Hepatic stellate cell (primary cell): ENCODE measurements at regions not wholly inside any gene's neighbourhood (a gene's known extent, or its start where the extent isn't known, plus 50 kb on each side); places are given as distances from the start of the nearest gene placed in this dataset.

Experiments
- DNase-seq: peaks from one replicate; pipeline ENCODE4 v3.0.0; 2011; ENCODE audit warnings: low spot score

DNA sequence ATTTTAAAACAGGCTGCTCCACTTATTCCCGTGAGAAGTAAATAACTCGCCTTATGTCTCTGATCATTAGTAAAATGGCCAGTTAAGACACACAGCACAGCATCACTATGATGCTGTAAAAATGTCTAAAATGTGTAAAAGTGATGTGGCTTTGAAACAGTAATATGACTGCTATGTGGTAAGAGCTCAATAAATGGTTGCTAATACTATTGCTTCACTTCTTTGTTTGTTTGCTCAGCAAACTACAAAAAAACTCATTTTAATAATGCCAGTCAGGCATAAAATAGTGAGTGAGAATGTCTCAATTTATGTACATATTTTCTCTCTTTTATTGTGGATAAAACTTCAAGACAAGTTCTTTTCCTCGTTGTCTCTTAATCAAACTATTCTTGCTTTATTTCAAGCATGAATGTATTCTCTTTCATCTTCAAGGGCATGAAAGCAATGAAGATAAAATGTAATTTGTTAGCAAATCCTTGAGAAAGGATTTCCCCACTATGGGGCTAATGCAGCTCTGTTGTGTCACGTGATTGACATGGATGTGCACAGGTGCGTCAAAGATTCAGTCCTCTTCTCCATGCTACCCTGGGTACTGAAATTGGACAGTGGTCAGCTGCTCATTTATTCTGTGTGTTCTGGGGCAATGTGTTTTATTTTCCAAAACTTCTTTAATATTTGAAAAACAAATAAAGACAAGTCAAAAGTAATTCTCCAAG is 387.2 kb downstream of the TRIB2 start:
- no peak for DNase-seq

- no peak for DNase-seq
Measured at GRCh38 chr2:13104723-13105122, 388.0 kb downstream of the TRIB2 start.

DNA sequence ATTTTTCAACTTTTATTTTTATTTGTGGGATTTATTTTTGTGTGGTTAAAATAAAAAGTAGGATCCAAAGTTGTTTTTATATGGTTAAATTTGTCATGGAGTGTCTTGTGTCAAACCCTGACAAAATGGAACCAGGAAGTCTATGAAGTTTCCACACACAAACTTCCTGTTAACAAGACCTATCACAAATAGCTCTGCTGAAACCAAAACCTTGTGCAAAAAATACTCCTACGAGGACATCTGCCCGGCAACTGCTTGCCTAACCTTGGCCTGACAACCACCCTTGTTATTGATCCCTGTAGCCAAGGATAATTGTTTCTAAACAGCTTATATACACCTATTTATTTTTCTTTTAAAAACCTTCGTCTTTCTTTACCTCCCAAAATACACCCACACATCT is 389.6 kb downstream of the TRIB2 start:
- DNase-seq, result no peak

- no peak for DNase-seq
Measured at GRCh38 chr2:13109516-13109915, 392.8 kb downstream of the TRIB2 start.

DNA sequence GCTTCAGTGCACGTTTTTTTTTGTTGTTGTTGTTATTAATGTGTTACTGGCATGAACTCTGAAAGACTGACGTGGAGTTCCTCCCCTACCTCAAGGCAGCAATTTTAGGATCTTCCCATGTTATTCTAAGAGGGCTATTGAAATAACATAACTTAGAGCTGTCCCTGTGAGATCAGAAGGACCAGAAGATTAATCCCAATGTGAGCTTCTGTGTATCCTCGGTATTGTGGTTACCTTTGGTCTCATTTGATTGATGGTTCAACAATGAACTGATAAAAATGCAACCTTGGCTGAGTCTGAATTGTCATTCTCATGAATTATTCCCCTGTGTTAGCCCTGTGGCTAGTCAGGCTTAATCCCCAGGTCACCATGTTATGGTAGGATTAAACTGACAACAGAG is 394.1 kb downstream of the TRIB2 start:
- no peak for DNase-seq

DNA sequence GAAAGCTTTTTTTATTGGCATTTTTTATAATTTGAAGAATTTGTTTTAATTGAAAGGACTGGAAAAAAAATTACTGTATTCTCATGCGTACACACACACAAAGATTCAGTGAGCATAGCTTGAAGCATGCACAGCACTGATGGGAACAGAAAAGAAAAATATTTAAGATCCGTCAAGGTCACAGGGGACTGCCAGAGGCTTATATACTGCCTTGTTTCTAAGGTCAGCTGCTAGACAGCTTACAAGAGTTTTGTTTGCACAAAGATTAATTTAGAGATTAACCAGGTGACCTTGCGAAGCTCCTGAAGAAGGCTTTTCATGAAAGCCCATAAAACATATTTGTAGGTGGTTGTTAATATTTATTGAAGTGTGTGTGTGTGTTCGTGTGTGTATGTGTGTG is 396.3 kb downstream of the TRIB2 start:
- DNase-seq, result no peak

- DNase-seq, result no peak
Measured at GRCh38 chr2:13114391-13114790, 397.7 kb downstream of the TRIB2 start.

DNA sequence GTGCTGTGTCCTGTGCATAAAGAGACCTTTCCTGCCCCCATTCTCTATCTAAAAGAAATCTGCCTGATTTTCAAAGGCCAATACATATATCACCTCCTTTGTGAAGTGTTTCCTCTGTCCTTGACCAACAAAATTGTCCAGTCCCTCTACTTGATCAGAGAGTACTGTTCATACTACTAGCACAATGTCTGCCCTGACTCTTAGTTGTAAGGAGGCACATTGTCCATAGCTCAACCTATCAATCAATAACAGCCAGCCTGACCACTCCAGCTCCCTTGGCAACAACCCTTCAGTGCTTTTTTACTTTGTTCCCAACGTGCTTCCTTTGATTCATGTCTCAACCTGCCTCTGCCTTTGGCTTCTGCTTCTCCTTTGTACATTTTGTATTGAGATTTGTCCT is 398.9 kb downstream of the TRIB2 start:
- no peak for DNase-seq

DNA sequence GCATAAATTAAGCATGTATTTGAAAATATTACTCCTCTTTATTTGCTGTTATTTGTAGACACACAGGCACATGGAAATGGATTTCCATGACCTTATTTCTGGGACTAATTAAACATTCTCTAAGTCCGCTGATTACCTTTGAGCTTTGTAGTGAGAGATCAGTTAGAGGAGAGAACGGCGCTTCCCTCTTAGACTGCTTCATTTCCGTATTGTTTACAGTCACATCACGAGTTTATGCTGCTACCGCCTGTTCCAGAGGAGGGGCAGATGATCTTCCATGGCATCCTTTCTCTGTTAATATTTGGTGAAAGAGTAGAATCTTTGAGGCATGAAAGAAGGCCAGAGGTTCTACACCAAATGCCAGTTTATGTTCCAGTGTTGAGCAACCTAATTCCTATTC is 404.4 kb downstream of the TRIB2 start:
- no peak for DNase-seq

GRCh38 chr2:13128139-13128538 is 411.4 kb downstream of the TRIB2 start:
- DNase-seq, result no peak

DNA sequence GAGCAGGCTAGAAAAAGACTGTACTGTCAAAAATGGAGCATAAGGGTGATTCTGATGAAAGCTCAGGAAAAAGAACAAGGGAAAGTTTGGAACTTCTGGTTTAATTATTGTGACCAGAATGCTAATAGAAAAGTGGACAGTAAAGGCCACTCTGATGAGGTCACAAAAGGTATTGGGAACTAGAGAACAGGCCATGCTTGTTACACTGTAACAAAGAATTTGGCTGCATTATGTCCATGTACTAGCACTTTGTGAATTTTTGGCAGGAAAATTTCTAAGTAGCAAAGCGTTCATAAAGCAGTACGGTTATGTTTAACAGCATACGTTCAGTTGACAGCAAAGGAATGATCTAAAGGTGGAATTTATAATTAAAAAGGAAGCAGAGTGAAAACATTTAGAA is 418.6 kb downstream of the TRIB2 start:
- DNase-seq, result no peak

GRCh38 chr2:13135856-13136255 is 419.1 kb downstream of the TRIB2 start:
- DNase-seq, result no peak

DNA sequence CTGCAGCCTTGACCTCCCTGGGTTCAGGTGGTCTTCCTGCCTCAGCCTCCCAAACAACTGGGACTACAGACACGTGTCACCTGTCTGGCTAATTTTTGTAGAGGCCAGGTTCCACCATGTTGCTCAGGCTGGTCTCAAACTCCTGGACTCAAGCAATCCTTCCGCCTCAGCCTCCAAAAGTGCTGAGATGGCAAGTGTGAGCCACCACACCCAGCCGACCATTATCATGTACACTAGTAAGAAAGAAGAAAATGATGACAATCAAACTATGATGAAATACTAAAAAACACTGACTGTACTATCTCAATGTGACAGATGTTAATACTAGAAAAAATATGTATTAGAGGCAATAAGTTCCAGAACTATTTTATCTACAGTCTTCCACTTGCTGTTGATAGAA is 420.9 kb downstream of the TRIB2 start:
- no peak for DNase-seq

- no peak for DNase-seq
Measured at GRCh38 chr2:13141315-13141714, 424.6 kb downstream of the TRIB2 start.

DNA sequence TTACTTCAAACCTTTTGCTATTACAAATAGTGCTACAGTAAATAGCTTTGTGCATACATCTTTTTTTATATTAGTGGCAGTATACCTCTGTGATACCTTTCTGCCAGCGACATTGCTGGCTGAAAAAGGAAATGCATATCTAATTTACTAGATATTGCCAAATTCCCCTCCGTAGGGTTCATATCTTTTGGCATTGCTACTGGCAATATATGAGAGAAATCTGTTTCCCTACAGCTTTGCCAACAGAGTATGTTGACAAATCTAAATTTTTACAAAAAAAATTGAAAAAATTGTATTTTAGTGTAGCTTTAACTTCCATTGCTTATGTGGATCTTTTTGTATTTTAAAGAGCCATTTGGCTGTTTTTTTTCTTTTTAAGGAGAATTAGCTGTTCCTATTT is 426.7 kb downstream of the TRIB2 start:
- DNase-seq, result no peak

DNA sequence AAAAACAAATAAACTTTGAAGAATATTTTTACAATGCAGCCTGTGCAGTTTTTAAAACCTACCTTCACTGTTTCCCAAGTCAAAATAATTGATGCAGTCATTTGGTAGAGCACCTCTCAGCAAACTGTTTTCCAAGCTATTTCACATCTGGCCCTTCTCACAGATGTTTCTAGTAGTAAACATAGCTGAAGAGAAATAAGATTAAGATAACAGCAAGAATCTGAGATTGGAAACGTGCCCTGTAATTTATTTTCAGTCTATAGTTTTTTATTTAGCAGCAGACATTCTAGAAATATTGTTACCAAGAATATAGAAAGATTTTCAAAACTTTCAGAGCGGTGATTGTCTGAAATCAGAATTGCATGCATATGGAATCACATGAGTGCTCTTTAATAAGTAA is 440.2 kb downstream of the TRIB2 start:
- no peak for DNase-seq

DNA sequence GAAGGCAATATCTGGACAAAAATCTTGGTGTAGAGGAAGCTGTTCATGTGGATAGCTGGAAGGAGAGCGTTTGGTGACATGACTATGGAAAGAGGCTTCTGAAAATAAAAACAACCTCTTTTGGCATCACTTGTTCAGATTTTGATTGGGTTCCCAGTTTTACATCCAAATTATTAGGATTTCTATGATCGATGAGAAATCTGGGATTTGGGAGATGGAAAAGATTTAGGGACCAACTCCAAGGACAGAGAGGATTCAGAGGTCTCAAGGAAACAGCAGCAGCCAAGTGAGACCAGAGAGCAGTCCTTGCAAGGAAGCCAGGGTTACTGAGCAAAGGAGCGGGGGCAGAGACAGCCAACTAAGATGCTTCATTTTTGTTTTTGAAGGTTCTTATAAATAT is 441.7 kb downstream of the TRIB2 start:
- no peak for DNase-seq

DNA sequence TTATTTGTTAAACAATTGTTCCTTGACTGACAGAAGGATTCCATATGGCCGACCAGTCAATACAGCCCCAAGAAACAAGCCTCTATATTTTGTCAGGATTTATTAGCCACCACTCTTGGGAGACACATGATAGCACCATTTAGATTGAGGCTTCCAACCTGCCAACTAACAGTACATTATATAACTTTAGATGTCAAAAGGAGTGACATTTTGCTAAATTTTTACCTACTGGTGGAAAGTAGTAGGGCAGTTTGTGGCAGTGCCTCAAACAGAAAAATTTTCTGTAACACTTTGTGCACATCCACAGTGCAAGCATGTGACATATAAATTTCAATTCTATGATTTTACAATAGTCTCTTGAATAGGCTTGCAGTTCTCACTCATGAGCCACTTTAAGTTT is 464.0 kb downstream of the TRIB2 start:
- no peak for DNase-seq

DNA sequence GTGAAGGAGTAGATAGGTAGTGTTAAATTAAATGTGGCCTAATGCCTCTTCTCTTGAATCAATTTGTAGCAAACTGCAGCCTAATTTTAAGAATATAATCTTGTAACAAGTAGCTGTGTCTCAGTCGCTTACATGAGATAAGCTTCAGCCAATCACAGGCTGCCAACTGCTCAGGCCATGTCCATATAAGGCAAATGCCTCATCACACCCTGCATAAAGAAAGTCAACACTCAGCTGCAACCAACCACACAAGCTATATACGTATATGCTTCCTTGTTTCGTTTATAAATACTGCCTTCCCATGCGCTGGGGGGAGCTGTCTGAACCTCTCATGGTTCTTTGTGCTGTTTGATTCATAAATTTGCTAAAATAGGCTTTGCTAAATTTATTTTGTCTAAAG is 476.3 kb downstream of the TRIB2 start:
- DNase-seq, result no peak

DNA sequence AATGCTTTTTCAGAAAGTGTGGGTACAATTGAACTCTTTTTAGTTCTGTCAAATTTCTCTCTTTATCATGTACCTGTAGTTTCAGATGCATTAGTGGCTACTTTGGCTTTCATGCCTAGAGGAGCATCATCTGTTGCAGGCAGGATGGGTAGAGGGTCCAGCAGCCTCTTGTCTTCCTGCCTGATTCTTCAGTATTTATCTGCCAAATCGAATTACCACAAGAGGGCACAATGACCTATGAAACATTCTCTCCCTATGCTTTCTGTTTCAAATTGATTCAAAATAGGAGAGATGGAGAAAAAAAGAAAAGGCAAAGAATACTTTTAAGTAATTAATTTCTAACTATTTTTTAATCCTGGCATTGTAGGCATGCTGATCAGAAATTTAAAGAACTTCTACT is 477.2 kb downstream of the TRIB2 start:
- DNase-seq, result peak; percentile 1

DNA sequence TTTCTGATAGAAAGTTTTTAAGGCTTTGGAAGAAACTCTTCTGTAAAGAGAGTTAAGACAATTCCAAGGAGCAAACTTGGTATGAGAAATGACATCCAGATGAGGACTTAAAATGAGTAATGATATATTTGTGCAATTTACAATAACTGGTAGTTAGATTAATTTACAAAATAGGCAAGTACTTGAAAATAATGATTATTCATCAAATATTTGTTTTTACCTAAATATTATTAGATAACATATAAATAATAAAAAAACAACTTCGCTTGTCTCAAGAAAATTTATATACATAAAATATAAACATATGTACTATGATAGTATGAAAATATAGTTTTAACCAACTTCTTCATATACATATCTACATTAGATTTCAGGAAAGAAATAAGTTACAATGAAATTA is 478.5 kb downstream of the TRIB2 start:
- no peak for DNase-seq

DNA sequence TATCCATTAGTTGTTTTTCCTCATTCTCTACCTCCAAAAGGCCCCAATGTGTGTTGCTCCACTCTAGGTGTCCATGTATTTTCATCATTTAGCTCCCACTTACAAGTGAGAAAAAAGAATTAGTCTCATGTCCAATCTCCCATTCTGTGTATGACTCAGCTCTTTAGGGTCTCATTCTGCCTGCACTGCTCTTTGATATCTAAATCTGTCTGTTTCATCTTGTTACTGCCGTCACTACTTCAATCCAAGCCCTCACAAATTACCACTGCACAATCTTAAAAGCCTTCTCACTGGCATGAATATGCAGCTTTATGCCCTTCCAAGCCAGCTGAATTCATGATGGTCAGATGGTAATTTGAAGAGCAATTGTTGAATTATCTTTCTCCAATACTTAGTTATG is 480.5 kb downstream of the TRIB2 start:
- no peak for DNase-seq

DNA sequence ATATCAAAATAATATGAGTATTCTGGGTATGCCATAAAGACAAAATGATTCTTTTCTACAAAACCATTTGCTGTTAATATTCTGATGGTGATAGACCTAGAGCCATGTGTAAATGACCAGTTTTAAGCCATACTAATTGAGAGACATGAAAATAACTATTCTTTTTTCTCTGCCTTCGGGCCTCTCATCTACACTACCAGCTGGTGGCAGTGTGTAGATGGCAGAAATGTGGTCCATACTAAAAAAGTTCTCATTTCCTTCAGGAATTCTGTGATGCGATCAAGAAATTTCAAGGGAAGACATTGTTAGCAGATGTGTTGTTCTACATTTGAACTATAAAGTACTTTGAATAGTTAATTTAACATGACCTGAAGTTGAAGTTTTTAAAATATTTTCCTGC is 485.2 kb downstream of the TRIB2 start:
- no peak for DNase-seq

GRCh38 chr2:13212115-13212514 is 495.4 kb downstream of the TRIB2 start:
- no peak for DNase-seq

GRCh38 chr2:13218205-13218604 is 501.5 kb downstream of the TRIB2 start:
- no peak for DNase-seq
